ENCODE measurements at regions not wholly inside any gene's neighbourhood (a gene's known extent, or its start where the extent isn't known, plus 50 kb on each side); places are given as distances from the start of the nearest gene placed in this dataset.

DNA sequence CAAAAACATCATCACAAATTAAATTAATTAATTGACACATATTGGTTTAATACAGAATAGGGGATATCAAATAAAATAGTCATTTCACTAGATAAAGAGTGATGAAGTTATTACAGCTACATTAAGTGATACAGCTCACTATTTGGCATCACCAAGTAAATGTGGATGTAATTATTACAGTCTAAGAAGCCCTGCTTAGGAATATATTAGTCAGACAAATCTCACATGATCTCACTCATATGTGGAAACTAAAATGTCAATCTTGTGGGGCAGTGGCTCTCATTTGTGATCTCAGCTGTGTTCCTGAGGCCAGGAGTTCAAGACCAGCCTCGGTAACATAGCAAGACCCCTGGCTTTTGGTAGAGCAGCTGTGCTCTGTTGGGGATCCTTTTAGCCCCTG, 233.4 kb upstream of the RGMB start:
- no peak for TF ChIP-seq EZH2 (IDR thresholded peaks at IDR 0.05)
- no peak for TF ChIP-seq POLR2AphosphoS5 (IDR thresholded peaks at IDR 0.05; ENCODE audit: borderline replicate concordance, low read depth, low read length)
- TF ChIP-seq FOXP2 (optimal IDR thresholded peaks at IDR 0.05; ENCODE audit: control extremely low read depth, extremely low read length, insufficient read depth), result no peak

Measured in SK-N-MC (cell line).